Lower leg skin (tissue), 4 donors: ENCODE measurements at regions not wholly inside any gene's neighbourhood (a gene's known extent, or its start where the extent isn't known, plus 50 kb on each side); places are given as distances from the start of the nearest gene placed in this dataset.
"Not testable (repeated sequence)": the region's sequence is repeated elsewhere in the genome, so short reads cannot be mapped to it uniquely, and the experiment has no call there.

Source experiments
- DNase-seq, 2 donors: peaks; one replicate each; pipeline ENCODE4 v3.0.0-alpha.2; 2019; ENCODE audit warnings: low spot score in 2 of 2
- H3K4me3 ChIP-seq: fragments of 200-600 bp; sonication (generic); 2 replicates; pipeline ENCODE4 v1.5.1; 2017; ENCODE audit warnings: mild to moderate bottlenecking, low read depth; ENCODE audit not compliant: poor library complexity, severe bottlenecking
- CTCF ChIP-seq, 3 donors: fragments of 450-650 bp; IDR thresholded peaks; one replicate each; pipeline ENCODE4 v1.5.1; 2016; ENCODE audit warnings: antibody characterized with exemption in 3 of 3, mild to moderate bottlenecking in 3 of 3, moderate library complexity in 2 of 3
- POLR2A ChIP-seq, 2 donors: fragments of 450-650 bp; IDR thresholded peaks; one replicate each; pipeline ENCODE4 v1.6.1; 2016 to 2017; ENCODE audit warnings: antibody characterized with exemption in 2 of 2, mild to moderate bottlenecking in 1 of 2, moderate library complexity in 1 of 2
- WGBS, 2 donors: methylation state at CpG; one replicate each; pipeline ENCODE4 v1.1.5; 2018; 5-methylcytosine and 5-hydroxymethylcytosine counted together
- intact Hi-C: fragments of 100-400 bp; cut with DNase I; formaldehyde crosslinking; loops from one replicate; pipeline ENCODE4 v1.15.0; 2023; ENCODE audit warnings: low total_unique reads

- TF ChIP-seq POLR2A (IDR thresholded peaks at IDR 0.05) (no peak), CTCF (IDR thresholded peaks at IDR 0.05) (no peak)
- intact Hi-C loops, result no loop called here
- H3K4me3 ChIP-seq, result no peak overlapping the region
- no peak for DNase-seq
Measured at GRCh38 chr6:67974931-67975330, 660.2 kb upstream of the ADGRB3 start.

- WGBS, 2 donors, result 72 to 88% methylated on average over 1 of the region's 1 CpG
- no peak for TF ChIP-seq POLR2A (IDR thresholded peaks at IDR 0.05)
- no peak for TF ChIP-seq CTCF (IDR thresholded peaks at IDR 0.05)
- no peak overlapping the region for H3K4me3 ChIP-seq
- intact Hi-C loops, result no loop called here
- no peak for DNase-seq
Measured at GRCh38 chr6:67971812-67972211, 663.3 kb upstream of the ADGRB3 start.

GRCh38 chr6:67966830-67967229 is 668.3 kb upstream of the ADGRB3 start:
- WGBS, 2 donors, result 79 to 94% methylated on average over 1 of the region's 1 CpG
- DNase-seq, result no peak
- TF ChIP-seq CTCF (IDR thresholded peaks at IDR 0.05) (no peak), POLR2A (IDR thresholded peaks at IDR 0.05) (no peak)
- intact Hi-C loops, result no loop called here
- no peak overlapping the region for H3K4me3 ChIP-seq

- no peak for DNase-seq
- no peak overlapping the region for H3K4me3 ChIP-seq
- no peak for TF ChIP-seq CTCF (IDR thresholded peaks at IDR 0.05)
- intact Hi-C loops, result no loop called here
Measured at GRCh38 chr6:67956352-67956751, 678.7 kb upstream of the ADGRB3 start.

GRCh38 chr6:67952948-67953347 is 682.1 kb upstream of the ADGRB3 start:
- no peak overlapping the region for H3K4me3 ChIP-seq
- WGBS, 2 donors, result 26 to 29% methylated on average over 1 of the region's 1 CpG
- TF ChIP-seq CTCF (IDR thresholded peaks at IDR 0.05), result no peak
- TF ChIP-seq POLR2A (IDR thresholded peaks at IDR 0.05), result no peak
- no peak for DNase-seq
- intact Hi-C loops, result no loop called here

GRCh38 chr6:67952121-67952520 is 683.0 kb upstream of the ADGRB3 start:
- no peak overlapping the region for H3K4me3 ChIP-seq
- DNase-seq, result no peak
- intact Hi-C loops, result no loop called here
- TF ChIP-seq POLR2A (IDR thresholded peaks at IDR 0.05), result no peak
- no peak for TF ChIP-seq CTCF (IDR thresholded peaks at IDR 0.05)
- 19 to 29% methylated on average over 1 of the region's 1 CpG for WGBS, 2 donors

- WGBS, 2 donors, result 91 to 95% methylated on average over 1 of the region's 1 CpG
- DNase-seq, H3K4me3 ChIP-seq, intact Hi-C loops: not testable (repeated sequence)
Measured at GRCh38 chr6:67947762-67948161, 687.3 kb upstream of the ADGRB3 start.
